A549 (cell line): ENCODE measurements at regions not wholly inside any gene's neighbourhood (a gene's known extent, or its start where the extent isn't known, plus 50 kb on each side); places are given as distances from the start of the nearest gene placed in this dataset.

Experiments used
- ATAC-seq, 2 experiments: fragments of 200-7000 bp in 1 of 2; fragments of >200 bp in 1 of 2; cut with Nextera tagmentation in 1 of 2; cut with Tn5 transposase in 1 of 2; 3 replicates each; pipeline versions ENCODE4 v1.8.0 to v1.9.1; 2018 to 2020; ENCODE audit warnings: mild to moderate bottlenecking in 1 of 2, moderate library complexity in 1 of 2
- CTCF ChIA-PET: fragments of 300-600 bp; sonication (Branson Sonifier 250); formaldehyde crosslinking; extraction: SDS; loops from one replicate; lab custom pipeline; 2021; ENCODE audit warnings: antibody characterized with exemption, inconsistent platforms; lab: Yijun Ruan, JAX
- POLR2A ChIA-PET: fragments of 350-600 bp; formaldehyde crosslinking; extraction: SDS; loops from one replicate; lab custom pipeline; 2021; ENCODE audit warnings: antibody characterized with exemption, inconsistent platforms; lab: Yijun Ruan, JAX
- DNase-seq, 2 experiments: peaks; one replicate each; pipeline versions ENCODE4 v3.0.0 to v3.0.0-alpha.2; 2011 to 2016; ENCODE audit warnings: low read depth in 1 of 2, low spot score in 1 of 2
- FAIRE-seq: peaks from 2 replicates; lab custom pipeline; 2011; peaks lifted over from hg19 to GRCh38; lab: Jason Lieb, UNC
- H3K27ac ChIP-seq, 2 experiments: fragments of >200 bp; sonication (Bioruptor Twin); formaldehyde crosslinking; 3 replicates each; pipeline ENCODE4 v1.5.1; 2016 to 2017
- H3K4me1 ChIP-seq: fragments of >200 bp; sonication (Bioruptor Twin); formaldehyde crosslinking; 3 replicates; pipeline ENCODE4 v1.6.1; 2016
- H3K4me2 ChIP-seq: fragments of >200 bp; sonication (Bioruptor Twin); formaldehyde crosslinking; 3 replicates; pipeline ENCODE4 v1.6.1; 2016
- H3K4me3 ChIP-seq: fragments of >200 bp; sonication (Bioruptor Twin); formaldehyde crosslinking; 3 replicates; pipeline ENCODE4 v1.5.1; 2016
- H3K9me3 ChIP-seq: fragments of >200 bp; sonication (Bioruptor Twin); formaldehyde crosslinking; 3 replicates; pipeline ENCODE4 v1.6.1; 2016
- BHLHE40 ChIP-seq: IDR thresholded peaks from 2 replicates; pipeline ENCODE4 v1.6.1; 2012; ENCODE audit warnings: low read depth, low read length, inconsistent platforms
- CEBPB ChIP-seq, 2 experiments: fragments of >200 bp in 1 of 2; sonication (Bioruptor Twin) in 1 of 2; formaldehyde crosslinking in 1 of 2; IDR thresholded peaks; 2 replicates each; pipeline ENCODE4 v1.6.1; 2012 to 2016
- E2F6 ChIP-seq: IDR thresholded peaks from 2 replicates; pipeline ENCODE4 v1.6.1; 2012; ENCODE audit warnings: low read depth, borderline replicate concordance
- ELK1 ChIP-seq: fragments of 150-350 bp; IDR thresholded peaks from 2 replicates; pipeline ENCODE4 v1.6.1; 2014; ENCODE audit warnings: low read depth, mild to moderate bottlenecking, low read length
- EP300 ChIP-seq, 2 experiments: fragments of >200 bp; sonication (Bioruptor Twin); formaldehyde crosslinking; IDR thresholded peaks; 2 replicates in 1 of 2; 3 replicates in 1 of 2; pipeline ENCODE4 v1.6.1; 2016 to 2017
- ESRRA ChIP-seq: fragments of 150-350 bp; IDR thresholded peaks from 2 replicates; pipeline ENCODE4 v1.6.1; 2014; ENCODE audit warnings: mild to moderate bottlenecking, low read length, borderline replicate concordance
- FOXS1 ChIP-seq: fragments of 250-450 bp; sonication (Bioruptor Pico); IDR thresholded peaks from 2 replicates; pipeline ENCODE4 v1.5.0; 2020; ENCODE audit warnings: mild to moderate bottlenecking, moderate library complexity
- GATA3 ChIP-seq: IDR thresholded peaks from 2 replicates; pipeline ENCODE4 v1.6.1; 2012; ENCODE audit warnings: borderline replicate concordance
- HDAC2 ChIP-seq: fragments of 200-600 bp; sonication (generic); IDR thresholded peaks from 2 replicates; pipeline ENCODE4 v1.6.1; 2016
- HOXA7 ChIP-seq: fragments of 250-450 bp; sonication (Bioruptor Pico); IDR thresholded peaks from 2 replicates; pipeline ENCODE4 v1.5.0; 2020; ENCODE audit warnings: mild to moderate bottlenecking, moderate library complexity
- HOXB13 ChIP-seq: fragments of 250-450 bp; sonication (Bioruptor Pico); IDR thresholded peaks from 2 replicates; pipeline ENCODE4 v1.5.0; 2020; ENCODE audit warnings: low read depth, mild to moderate bottlenecking, moderate library complexity
- HOXB5 ChIP-seq: fragments of 250-450 bp; sonication (Bioruptor Pico); IDR thresholded peaks from 2 replicates; pipeline ENCODE4 v1.5.0; 2020; ENCODE audit warnings: mild to moderate bottlenecking, moderate library complexity
- JUN ChIP-seq, 2 experiments: fragments of >200 bp; sonication (Bioruptor Twin); formaldehyde crosslinking; IDR thresholded peaks; 2 replicates in 1 of 2; 3 replicates in 1 of 2; pipeline ENCODE4 v1.6.1; 2016 to 2017
- JUNB ChIP-seq: fragments of >200 bp; sonication (Bioruptor Twin); formaldehyde crosslinking; IDR thresholded peaks from 2 replicates; pipeline ENCODE4 v1.6.1; 2016
- KDM5A ChIP-seq: fragments of 200-600 bp; sonication (generic); IDR thresholded peaks from 2 replicates; pipeline ENCODE4 v1.6.1; 2016; ENCODE audit warnings: antibody characterized with exemption, mild to moderate bottlenecking
- MAX ChIP-seq: IDR thresholded peaks from 2 replicates; pipeline ENCODE4 v1.6.1; 2012
- MAZ ChIP-seq: fragments of 150-350 bp; IDR thresholded peaks from 2 replicates; pipeline ENCODE4 v1.6.1; 2014; ENCODE audit warnings: antibody characterized with exemption, low read depth, low read length, borderline replicate concordance
- MYC ChIP-seq: IDR thresholded peaks from 2 replicates; pipeline ENCODE4 v1.6.1; 2012; ENCODE audit warnings: mild to moderate bottlenecking, inconsistent platforms, low read length, improper control_type of control experiment, borderline replicate concordance
- NR3C1 ChIP-seq: fragments of >200 bp; sonication (Bioruptor Twin); formaldehyde crosslinking; IDR thresholded peaks from 3 replicates; pipeline ENCODE4 v1.6.1; 2017
- PHF8 ChIP-seq: fragments of 200-600 bp; sonication (generic); IDR thresholded peaks from 2 replicates; pipeline ENCODE4 v1.6.1; 2016; ENCODE audit warnings: low read depth, mild to moderate bottlenecking, antibody characterized with exemption, moderate library complexity, borderline replicate concordance
- POLR2A ChIP-seq: IDR thresholded peaks from 2 replicates; pipeline ENCODE4 v1.6.1; 2012; ENCODE audit warnings: mild to moderate bottlenecking, low read length
- POLR2AphosphoS2 ChIP-seq: conservative IDR thresholded peaks from 2 replicates; pipeline ENCODE4 v1.6.1; 2012; ENCODE audit warnings: low read length, improper control_type of control experiment, inconsistent platforms
- RAD21 ChIP-seq, 2 experiments: fragments of >200 bp in 1 of 2; sonication (Bioruptor Twin) in 1 of 2; formaldehyde crosslinking in 1 of 2; IDR thresholded peaks in 1 of 2; conservative IDR thresholded peaks in 1 of 2; 2 replicates in 1 of 2; 3 replicates in 1 of 2; pipeline ENCODE4 v1.6.1; 2012 to 2018; ENCODE audit warnings: inconsistent platforms in 1 of 2
- RCOR1 ChIP-seq: fragments of 150-350 bp; IDR thresholded peaks from 2 replicates; pipeline ENCODE4 v1.6.1; 2014; ENCODE audit warnings: antibody characterized with exemption, low read length, low read depth
- RFX5 ChIP-seq: fragments of 450-650 bp; IDR thresholded peaks from 2 replicates; pipeline ENCODE4 v1.7.1; 2014; ENCODE audit warnings: antibody characterized with exemption, mild to moderate bottlenecking, moderate library complexity
- TP53 ChIP-seq: fragments of 250-450 bp; sonication (Bioruptor Pico); IDR thresholded peaks from 2 replicates; pipeline ENCODE4 v1.5.0; 2021; ENCODE audit warnings: mild to moderate bottlenecking, moderate library complexity
- USF2 ChIP-seq: fragments of 450-650 bp; IDR thresholded peaks from 2 replicates; pipeline ENCODE4 v1.6.1; 2014; ENCODE audit warnings: antibody characterized with exemption
- ZC3H11A ChIP-seq: fragments of 450-650 bp; IDR thresholded peaks from 2 replicates; pipeline ENCODE4 v1.6.1; 2014; ENCODE audit warnings: antibody characterized with exemption, mild to moderate bottlenecking
- ZNF302 ChIP-seq: fragments of 250-450 bp; sonication (Bioruptor Pico); IDR thresholded peaks from 2 replicates; pipeline ENCODE4 v1.9.0; 2021; ENCODE audit warnings: inconsistent platforms, mild to moderate bottlenecking, moderate library complexity
- WGBS: methylation state at CpG from one replicate; pipeline ENCODE4 v1.1.6; 2017; ENCODE audit errors: missing lambda C conversion rate; 5-methylcytosine and 5-hydroxymethylcytosine counted together
- TF ChIP-seq, protein P1 (sequence below): fragments of >200 bp; sonication (Bioruptor Twin); formaldehyde crosslinking; IDR thresholded peaks from 3 replicates; pipeline ENCODE4 v1.6.1; 2016
- TF ChIP-seq, protein P2 (sequence below): fragments of 250-450 bp; sonication (Bioruptor Pico); IDR thresholded peaks from 2 replicates; pipeline ENCODE4 v1.5.0; 2020; ENCODE audit warnings: low read depth, mild to moderate bottlenecking, moderate library complexity

GRCh38 chr9:2320632-2321031, 301.0 kb upstream of the VLDLR start:
- CTCF ChIA-PET, result interaction anchor here (0.6 kb wide), 1 partner anchor 349 kb away, joined by 3 read pairs; no protein-coding TSS in a partner anchor
- no peak for FAIRE-seq
- ATAC-seq, result no peak
- 37% methylated on average over 2 of the region's 2 CpGs for WGBS
- TF ChIP-seq MYC (no peak), HDAC2 (no peak), TP53 (CRISPR knock-in tag) (no peak), CEBPB (IDR thresholded peaks at IDR 0.05) (no peak), RCOR1 (no peak), PHF8 (no peak), POLR2A (no peak), POLR2AphosphoS2 (no peak), HOXB5 (no peak), GATA3 (no peak), NR3C1 (no peak)
- TF ChIP-seq, protein P1, sequence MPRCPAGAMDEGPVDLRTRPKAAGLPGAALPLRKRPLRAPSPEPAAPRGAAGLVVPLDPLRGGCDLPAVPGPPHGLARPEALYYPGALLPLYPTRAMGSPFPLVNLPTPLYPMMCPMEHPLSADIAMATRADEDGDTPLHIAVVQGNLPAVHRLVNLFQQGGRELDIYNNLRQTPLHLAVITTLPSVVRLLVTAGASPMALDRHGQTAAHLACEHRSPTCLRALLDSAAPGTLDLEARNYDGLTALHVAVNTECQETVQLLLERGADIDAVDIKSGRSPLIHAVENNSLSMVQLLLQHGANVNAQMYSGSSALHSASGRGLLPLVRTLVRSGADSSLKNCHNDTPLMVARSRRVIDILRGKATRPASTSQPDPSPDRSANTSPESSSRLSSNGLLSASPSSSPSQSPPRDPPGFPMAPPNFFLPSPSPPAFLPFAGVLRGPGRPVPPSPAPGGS, result no peak
- H3K4me3 ChIP-seq, result no peak overlapping the region
- no peak overlapping the region for H3K27ac ChIP-seq
- DNase-seq, result no peak
- POLR2A ChIA-PET, result no interaction called here
- no peaks in the 10 kb centered on the region for H3K4me1 ChIP-seq
- H3K4me2 ChIP-seq, result no peak overlapping the region
- H3K9me3 ChIP-seq, result peaks cover 14% of the 10 kb centered on the region; the same call in 2 of the 3 replicates

DNA sequence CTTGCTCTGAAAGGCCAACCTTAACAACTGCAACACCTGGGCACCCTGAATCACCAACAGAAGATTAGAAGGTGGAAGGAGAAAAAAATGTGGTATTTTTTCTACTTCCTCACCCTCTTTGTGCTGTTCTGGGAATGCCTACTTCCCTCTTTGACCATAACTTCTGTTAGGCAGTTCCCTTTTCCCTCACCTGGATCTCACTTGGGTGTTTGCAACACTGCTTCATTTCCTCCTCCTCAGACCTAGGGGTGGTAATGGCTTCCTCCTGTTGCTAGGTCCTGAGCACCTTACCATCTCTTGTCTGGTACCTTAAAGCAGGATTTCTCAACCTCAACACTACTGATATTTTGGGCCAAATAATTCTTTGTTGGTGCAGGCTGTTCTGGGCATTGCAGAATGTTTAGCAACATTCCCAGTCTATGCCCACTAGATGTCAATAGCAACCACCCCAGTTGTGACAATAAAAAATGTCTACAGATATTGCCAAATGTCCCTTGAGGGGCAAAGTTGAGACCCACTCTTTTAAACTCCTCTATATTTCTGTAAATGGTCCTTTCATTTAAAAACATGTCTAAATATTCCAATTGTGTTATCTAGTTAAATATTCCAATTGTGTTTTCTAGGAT, 300.0 kb upstream of the VLDLR start:
- no peak overlapping the region for H3K4me2 ChIP-seq
- DNase-seq (no peak), ATAC-seq (no peak), FAIRE-seq (no peak)
- CTCF ChIA-PET, result no interaction called here
- H3K4me1 ChIP-seq, result no peaks in the 10 kb centered on the region
- POLR2A ChIA-PET, result no interaction called here
- TF ChIP-seq ELK1 (no peak), KDM5A (no peak), ESRRA (no peak), EP300 (IDR thresholded peaks at IDR 0.05) (no peak), RAD21 (conservative IDR thresholded peaks at IDR 0.05 in 1 of 2, IDR thresholded peaks at IDR 0.05 in 1 of 2) (peak in 1 of 2 experiments; percentile 17; a peak in 1 of 5 replicates), FOXS1 (CRISPR knock-in tag) (no peak), BHLHE40 (no peak)
- TF ChIP-seq, protein P1, result no peak
- TF ChIP-seq, protein P2, sequence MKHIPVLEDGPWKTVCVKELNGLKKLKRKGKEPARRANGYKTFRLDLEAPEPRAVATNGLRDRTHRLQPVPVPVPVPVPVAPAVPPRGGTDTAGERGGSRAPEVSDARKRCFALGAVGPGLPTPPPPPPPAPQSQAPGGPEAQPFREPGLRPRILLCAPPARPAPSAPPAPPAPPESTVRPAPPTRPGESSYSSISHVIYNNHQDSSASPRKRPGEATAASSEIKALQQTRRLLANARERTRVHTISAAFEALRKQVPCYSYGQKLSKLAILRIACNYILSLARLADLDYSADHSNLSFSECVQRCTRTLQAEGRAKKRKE (CRISPR knock-in tag), result no peak
- H3K4me3 ChIP-seq, result no peak overlapping the region
- no peak overlapping the region for H3K27ac ChIP-seq
- H3K9me3 ChIP-seq, result peaks cover 8% of the 10 kb centered on the region; the same call in 2 of the 3 replicates

DNA sequence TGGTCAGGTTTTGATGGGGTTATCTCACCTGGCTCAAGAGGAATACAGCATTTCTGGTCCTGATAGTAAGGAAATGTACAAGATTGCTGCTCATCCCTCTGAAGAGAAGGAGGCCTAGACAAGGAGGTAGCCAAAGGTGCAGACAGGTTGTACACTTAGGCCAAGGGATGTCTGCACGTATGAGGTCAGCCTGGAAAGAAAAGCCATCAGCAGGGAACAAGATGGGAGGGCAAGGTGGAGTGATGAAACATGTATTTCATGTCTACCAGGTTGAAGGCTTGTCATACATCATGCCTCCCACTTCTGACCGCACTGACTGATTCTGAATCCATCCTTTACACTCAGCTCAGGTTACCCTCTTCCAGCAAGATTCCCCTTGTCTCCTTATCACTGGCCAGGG, 296.8 kb upstream of the VLDLR start:
- Histone ChIP-seq H3K4me2 (no peak overlapping the region), H3K27ac (no peak overlapping the region), H3K9me3 (no peaks in the 10 kb centered on the region), H3K4me1 (no peaks in the 10 kb centered on the region), H3K4me3 (no peak overlapping the region)
- ChIA-PET CTCF (no interaction called here), POLR2A (no interaction called here)
- no peak for ATAC-seq
- 25% methylated on average over 2 of the region's 2 CpGs for WGBS
- no peak for DNase-seq
- FAIRE-seq, result no peak
- TF ChIP-seq TP53 (CRISPR knock-in tag), result no peak
- TF ChIP-seq HOXA7 (CRISPR knock-in tag), result no peak
- no peak for TF ChIP-seq CEBPB (IDR thresholded peaks at IDR 0.05)
- TF ChIP-seq MAZ, result no peak
- no peak for TF ChIP-seq MAX
- TF ChIP-seq JUN (IDR thresholded peaks at IDR 0.05), result no peak
- no peak for TF ChIP-seq JUNB
- no peak for TF ChIP-seq POLR2A
- no peak for TF ChIP-seq E2F6
- TF ChIP-seq ZC3H11A, result no peak
- TF ChIP-seq ZNF302, result no peak
- TF ChIP-seq HOXB5, result no peak
- no peak for TF ChIP-seq RFX5
- no peak for TF ChIP-seq USF2
- no peak for TF ChIP-seq HOXB13 (CRISPR knock-in tag)
